Lung (tissue), 11 donors: ENCODE measurements at regions not wholly inside any gene's neighbourhood (a gene's known extent, or its start where the extent isn't known, plus 50 kb on each side); places are given as distances from the start of the nearest gene placed in this dataset.
A peak's percentile ranks its signal among the peaks of the same experiment; 100 is the strongest.

ENCODE experiments used
- ATAC-seq: fragments of 200-7000 bp; cut with Tn5 transposase; one replicate; pipeline ENCODE4 v1.9.1; 2020; ENCODE audit warnings: moderate number of reproducible peaks; ENCODE audit not compliant: insufficient read depth, low FRiP score
- DNase-seq, 3 donors: peaks; one replicate each; pipeline ENCODE4 v3.0.0-alpha.2; 2013 to 2017
- H3K27ac ChIP-seq, 2 donors: one replicate each; pipeline ENCODE4 v1.5.1; 2013; ENCODE audit warnings: mild to moderate bottlenecking in 2 of 2, moderate library complexity in 2 of 2, control low read depth in 1 of 2, inconsistent platforms in 1 of 2, low read depth in 1 of 2, low read length in 1 of 2
- H3K27me3 ChIP-seq, 3 donors: one replicate each; pipeline ENCODE4 v1.5.1; 2013; ENCODE audit warnings: low read length in 2 of 3; ENCODE audit not compliant: control insufficient read depth in 3 of 3, insufficient read depth in 3 of 3
- H3K36me3 ChIP-seq, 4 donors: one replicate each; pipeline ENCODE4 v1.5.1; 2013; ENCODE audit warnings: low read length in 4 of 4, mild to moderate bottlenecking in 1 of 4, moderate library complexity in 1 of 4; ENCODE audit not compliant: control insufficient read depth in 4 of 4, insufficient read depth in 4 of 4
- H3K4me1 ChIP-seq, 5 donors: one replicate each; pipeline ENCODE4 v1.5.1; 2013; ENCODE audit warnings: low read length in 5 of 5, mild to moderate bottlenecking in 2 of 5, moderate library complexity in 1 of 5; ENCODE audit not compliant: control insufficient read depth in 5 of 5, insufficient read depth in 5 of 5
- H3K4me3 ChIP-seq: one replicate; pipeline ENCODE4 v1.5.1; 2013; ENCODE audit warnings: mild to moderate bottlenecking, control low read depth, moderate library complexity
- H3K9ac ChIP-seq, 2 donors: one replicate each; pipeline ENCODE4 v1.5.1; 2013; ENCODE audit warnings: low read length in 2 of 2, control low read depth in 1 of 2; ENCODE audit not compliant: insufficient read depth in 1 of 2
- H3K9me3 ChIP-seq, 4 donors: one replicate each; pipeline ENCODE4 v1.5.1; 2013; ENCODE audit warnings: low read length in 3 of 4, mild to moderate bottlenecking in 1 of 4, moderate library complexity in 1 of 4; ENCODE audit not compliant: control insufficient read depth in 4 of 4, insufficient read depth in 3 of 4
- WGBS, 2 donors: extraction: QIAGEN DNeasy Blood & Tissue Kit; methylation state at CpG; one replicate each; pipeline ENCODE4 v1.1.7; 2013; 5-methylcytosine and 5-hydroxymethylcytosine counted together
- TF ChIP-seq, protein P1 (sequence below): IDR thresholded peaks from 2 replicates; pipeline ENCODE4 v1.5.1; 2012; ENCODE audit warnings: mild to moderate bottlenecking; ENCODE audit errors: control extremely low read depth, extremely low read depth
- donor health status: control.
- donor health status: control.
- donor health status: Bipolar disorder and iron deficiency.
- donor health status: healthy.
- donor health status: DM: yes; HTN: yes; CAD: no.

- TF ChIP-seq, protein P1, sequence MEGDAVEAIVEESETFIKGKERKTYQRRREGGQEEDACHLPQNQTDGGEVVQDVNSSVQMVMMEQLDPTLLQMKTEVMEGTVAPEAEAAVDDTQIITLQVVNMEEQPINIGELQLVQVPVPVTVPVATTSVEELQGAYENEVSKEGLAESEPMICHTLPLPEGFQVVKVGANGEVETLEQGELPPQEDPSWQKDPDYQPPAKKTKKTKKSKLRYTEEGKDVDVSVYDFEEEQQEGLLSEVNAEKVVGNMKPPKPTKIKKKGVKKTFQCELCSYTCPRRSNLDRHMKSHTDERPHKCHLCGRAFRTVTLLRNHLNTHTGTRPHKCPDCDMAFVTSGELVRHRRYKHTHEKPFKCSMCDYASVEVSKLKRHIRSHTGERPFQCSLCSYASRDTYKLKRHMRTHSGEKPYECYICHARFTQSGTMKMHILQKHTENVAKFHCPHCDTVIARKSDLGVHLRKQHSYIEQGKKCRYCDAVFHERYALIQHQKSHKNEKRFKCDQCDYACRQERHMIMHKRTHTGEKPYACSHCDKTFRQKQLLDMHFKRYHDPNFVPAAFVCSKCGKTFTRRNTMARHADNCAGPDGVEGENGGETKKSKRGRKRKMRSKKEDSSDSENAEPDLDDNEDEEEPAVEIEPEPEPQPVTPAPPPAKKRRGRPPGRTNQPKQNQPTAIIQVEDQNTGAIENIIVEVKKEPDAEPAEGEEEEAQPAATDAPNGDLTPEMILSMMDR = no peak
- H3K27me3 ChIP-seq = no peaks in the 10 kb centered on the region
- H3K4me3 ChIP-seq = no peak overlapping the region
- DNase-seq = no peak
- no peak overlapping the region for H3K9ac ChIP-seq
- WGBS, 2 donors = 76 to 80% methylated on average over 2 of the region's 2 CpGs
- H3K4me1 ChIP-seq = peaks cover 0 to 2% (median 0%) of the 10 kb centered on the region in 5 donors
- no peaks in the 10 kb centered on the region for H3K36me3 ChIP-seq
- no peaks in the 10 kb centered on the region for H3K9me3 ChIP-seq
- no peak overlapping the region for H3K27ac ChIP-seq
- no peak for ATAC-seq
Measured at GRCh38 chr3:194841515-194841841, 155.8 kb downstream of the FAM43A start.

GRCh38 chr3:194843556-194843955 lies 157.9 kb downstream of the FAM43A start:
- TF ChIP-seq, protein P1 = no peak
- WGBS, 2 donors = 40 to 68% methylated on average over 8 of the region's 8 CpGs
- Histone ChIP-seq H3K27ac (no peak overlapping the region), H3K9me3 (no peaks in the 10 kb centered on the region), H3K27me3 (no peaks in the 10 kb centered on the region), H3K36me3 (no peaks in the 10 kb centered on the region), H3K4me3 (no peak overlapping the region), H3K4me1 (peaks cover 0 to 2% (median 0%) of the 10 kb centered on the region in 5 donors), H3K9ac (no peak overlapping the region)
- DNase-seq (no peak), ATAC-seq (peak; percentile 34)

GRCh38 chr3:194844046-194844445 lies 158.4 kb downstream of the FAM43A start:
- Histone ChIP-seq H3K9ac (no peak overlapping the region), H3K4me1 (peaks cover 0 to 2% (median 0%) of the 10 kb centered on the region in 5 donors), H3K4me3 (no peak overlapping the region), H3K9me3 (no peaks in the 10 kb centered on the region), H3K27me3 (no peaks in the 10 kb centered on the region), H3K36me3 (no peaks in the 10 kb centered on the region), H3K27ac (no peak overlapping the region)
- ATAC-seq = no peak
- 62 to 87% methylated on average over 3 of the region's 3 CpGs for WGBS, 2 donors
- TF ChIP-seq, protein P1 = no peak
- DNase-seq = no peak

GRCh38 chr3:194849166-194849875 lies 163.6 kb downstream of the FAM43A start:
- Histone ChIP-seq H3K4me3 (no peak overlapping the region), H3K9ac (no peak overlapping the region), H3K36me3 (no peaks in the 10 kb centered on the region), H3K27me3 (no peaks in the 10 kb centered on the region), H3K27ac (no peak overlapping the region), H3K9me3 (no peaks in the 10 kb centered on the region), H3K4me1 (peaks cover 0 to 6% (median 3%) of the 10 kb centered on the region in 5 donors)
- DNase-seq = peak in 2 of 3 donors; percentile 29 to 47
- TF ChIP-seq, protein P1 = no peak
- 64 to 85% methylated on average over 6 of the region's 6 CpGs for WGBS, 2 donors
- no peak for ATAC-seq
